ENCODE measurements at regions not wholly inside any gene's neighbourhood (a gene's known extent, or its start where the extent isn't known, plus 50 kb on each side); places are given as distances from the start of the nearest gene placed in this dataset.

DNA sequence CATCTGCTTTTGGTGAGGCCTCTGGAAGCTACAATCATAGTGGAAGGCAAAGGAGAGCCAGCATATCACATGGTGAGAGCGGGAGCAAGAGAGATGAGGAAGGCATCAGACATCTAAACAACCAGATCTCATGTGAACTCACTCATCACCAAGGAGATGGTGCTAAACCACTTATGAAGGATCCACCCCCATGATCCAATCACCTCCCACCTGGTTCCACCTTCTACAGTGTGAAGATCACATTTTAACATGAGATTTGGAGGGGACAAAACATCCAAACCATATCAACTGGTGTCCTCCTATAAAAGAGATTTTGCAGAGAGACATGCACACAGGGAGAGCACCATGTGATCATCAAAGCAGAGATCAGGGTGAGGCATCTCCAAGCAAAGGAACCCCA lies 578.6 kb downstream of the MATN1 start:
- no peak overlapping the region for H3K27ac ChIP-seq
- POLR2A ChIA-PET (ENCODE audit: low non-redundant PET) = no interaction called here
- TF ChIP-seq, protein P1, sequence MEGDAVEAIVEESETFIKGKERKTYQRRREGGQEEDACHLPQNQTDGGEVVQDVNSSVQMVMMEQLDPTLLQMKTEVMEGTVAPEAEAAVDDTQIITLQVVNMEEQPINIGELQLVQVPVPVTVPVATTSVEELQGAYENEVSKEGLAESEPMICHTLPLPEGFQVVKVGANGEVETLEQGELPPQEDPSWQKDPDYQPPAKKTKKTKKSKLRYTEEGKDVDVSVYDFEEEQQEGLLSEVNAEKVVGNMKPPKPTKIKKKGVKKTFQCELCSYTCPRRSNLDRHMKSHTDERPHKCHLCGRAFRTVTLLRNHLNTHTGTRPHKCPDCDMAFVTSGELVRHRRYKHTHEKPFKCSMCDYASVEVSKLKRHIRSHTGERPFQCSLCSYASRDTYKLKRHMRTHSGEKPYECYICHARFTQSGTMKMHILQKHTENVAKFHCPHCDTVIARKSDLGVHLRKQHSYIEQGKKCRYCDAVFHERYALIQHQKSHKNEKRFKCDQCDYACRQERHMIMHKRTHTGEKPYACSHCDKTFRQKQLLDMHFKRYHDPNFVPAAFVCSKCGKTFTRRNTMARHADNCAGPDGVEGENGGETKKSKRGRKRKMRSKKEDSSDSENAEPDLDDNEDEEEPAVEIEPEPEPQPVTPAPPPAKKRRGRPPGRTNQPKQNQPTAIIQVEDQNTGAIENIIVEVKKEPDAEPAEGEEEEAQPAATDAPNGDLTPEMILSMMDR (conservative IDR thresholded peaks at IDR 0.05; ENCODE audit: low read depth) = no peak
- no peak for DNase-seq (ENCODE audit: low spot score)
- CTCF ChIA-PET = no interaction called here

DNA sequence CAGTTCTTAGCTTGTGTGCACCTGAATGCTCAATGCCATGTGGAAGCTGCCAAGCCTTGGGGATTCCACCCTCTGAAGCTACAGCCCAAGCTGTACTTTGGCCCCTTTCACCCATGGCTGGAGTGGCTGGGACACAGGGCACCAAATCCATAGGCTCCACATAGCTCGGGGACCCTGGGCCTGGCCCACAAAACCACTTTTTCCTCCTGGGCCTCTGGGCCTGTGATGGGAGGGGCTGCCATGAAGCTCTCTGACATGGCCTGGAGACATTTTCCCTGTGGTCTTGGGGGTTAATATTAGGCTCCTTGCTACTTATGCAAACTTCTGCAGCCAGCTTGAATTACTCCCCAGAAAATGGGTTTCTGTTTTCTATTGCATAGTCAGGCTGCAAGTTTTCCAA lies 579.9 kb downstream of the MATN1 start:
- ChIA-PET POLR2A (ENCODE audit: low non-redundant PET) (no interaction called here), CTCF (interaction anchor here (0.7 kb wide), 1 partner anchor 33 kb away, joined by 4 read pairs; no protein-coding TSS in a partner anchor)
- no peak for DNase-seq (ENCODE audit: low spot score)
- TF ChIP-seq, protein P1 (conservative IDR thresholded peaks at IDR 0.05; ENCODE audit: low read depth) = no peak
- H3K27ac ChIP-seq = no peak overlapping the region

DNA sequence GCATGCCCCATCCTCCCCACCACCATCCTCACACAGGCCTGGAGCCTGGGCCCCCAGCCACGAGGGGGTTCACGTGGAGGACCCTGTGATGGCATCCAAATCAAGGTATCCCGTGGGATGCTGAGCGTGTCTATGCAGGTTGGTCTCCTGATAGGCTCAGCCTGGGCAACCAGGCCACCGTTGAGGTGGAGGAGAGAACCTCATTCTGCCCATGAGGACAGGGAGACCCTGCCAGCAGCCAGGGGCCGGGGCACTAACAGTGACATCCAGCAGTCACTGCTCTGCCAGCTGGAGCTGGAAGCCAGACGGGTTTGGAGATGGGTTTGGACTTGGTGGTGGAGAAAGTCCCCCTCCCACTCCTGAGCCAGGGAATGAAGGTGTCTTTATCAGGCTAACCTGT lies 582.8 kb downstream of the MATN1 start:
- ChIA-PET POLR2A (ENCODE audit: low non-redundant PET) (no interaction called here), CTCF (no interaction called here)
- TF ChIP-seq, protein P1 (conservative IDR thresholded peaks at IDR 0.05; ENCODE audit: low read depth) = no peak
- DNase-seq (ENCODE audit: low spot score) = no peak
- H3K27ac ChIP-seq = no peak overlapping the region

DNA sequence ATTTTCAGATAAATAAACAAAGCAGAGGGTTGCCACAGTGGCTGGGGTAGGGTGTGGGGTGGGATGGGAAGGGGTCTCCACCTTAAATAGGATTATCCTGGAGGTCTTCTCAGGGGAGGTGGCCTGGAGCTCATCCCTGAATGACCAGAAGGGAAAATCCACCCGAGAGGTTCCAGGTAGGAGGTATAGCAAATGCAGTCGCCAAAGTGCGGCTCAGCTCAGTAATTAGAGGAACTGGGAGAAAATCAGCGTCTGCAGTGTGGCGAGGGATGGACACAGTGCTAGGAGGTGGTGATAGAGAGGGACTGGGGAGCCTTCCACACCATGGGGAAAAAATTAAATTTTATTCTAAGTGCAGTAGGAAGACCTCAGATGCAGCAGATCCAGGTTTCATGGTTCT lies 584.5 kb downstream of the MATN1 start:
- no peak overlapping the region for H3K27ac ChIP-seq
- TF ChIP-seq, protein P1 (conservative IDR thresholded peaks at IDR 0.05; ENCODE audit: low read depth) = no peak
- ChIA-PET POLR2A (ENCODE audit: low non-redundant PET) (no interaction called here), CTCF (interaction anchor here (0.6 to 1.3 kb wide), 2 partner anchors 100 to 554 kb away, joined by 4 to 5 read pairs; no protein-coding TSS in a partner anchor)
- no peak for DNase-seq (ENCODE audit: low spot score)

DNA sequence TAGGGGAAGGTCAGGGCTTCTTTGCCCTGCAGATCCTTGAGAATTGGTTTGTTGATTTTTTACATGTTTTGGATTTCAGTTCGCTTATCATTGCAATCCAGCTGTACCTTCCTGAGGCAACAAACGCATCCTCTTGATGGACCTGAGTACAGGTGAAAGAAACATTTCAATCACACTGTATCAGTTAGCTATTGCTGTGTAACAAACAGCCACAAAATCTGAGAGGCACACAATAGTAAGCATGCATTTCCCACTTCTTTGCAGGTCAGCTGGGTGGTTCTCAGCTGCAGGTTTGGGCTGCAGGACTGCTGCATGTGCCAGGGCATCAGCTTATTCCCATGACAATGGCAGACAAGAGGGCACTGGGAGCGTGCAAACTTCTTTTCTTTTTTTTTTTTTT lies 586.4 kb downstream of the MATN1 start:
- H3K27ac ChIP-seq = no peak overlapping the region
- TF ChIP-seq, protein P1 (conservative IDR thresholded peaks at IDR 0.05; ENCODE audit: low read depth) = no peak
- no peak for DNase-seq (ENCODE audit: low spot score)
- ChIA-PET CTCF (no interaction called here), POLR2A (ENCODE audit: low non-redundant PET) (no interaction called here)

DNA sequence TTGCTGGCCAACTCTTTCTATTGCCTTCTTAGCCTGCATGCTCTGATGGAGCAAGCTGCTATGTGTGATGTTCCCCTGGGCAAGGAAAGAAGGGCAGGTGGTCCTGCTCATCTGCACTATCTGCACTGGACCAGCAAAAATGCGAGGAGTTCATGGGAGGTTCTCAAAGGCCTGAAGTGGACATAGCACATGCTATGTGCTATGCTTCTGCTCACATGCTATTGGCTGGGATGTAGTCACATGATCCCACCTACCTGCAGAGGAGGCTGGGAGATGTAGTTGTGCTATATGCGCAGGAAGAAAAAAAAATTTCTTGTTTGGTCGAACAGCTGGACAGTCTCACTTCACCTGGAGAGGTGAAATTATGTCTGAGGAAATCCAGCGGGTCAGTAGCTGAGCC lies 587.7 kb downstream of the MATN1 start:
- ChIA-PET CTCF (no interaction called here), POLR2A (ENCODE audit: low non-redundant PET) (no interaction called here)
- no peak overlapping the region for H3K27ac ChIP-seq
- DNase-seq (ENCODE audit: low spot score) = no peak
- TF ChIP-seq, protein P1 (conservative IDR thresholded peaks at IDR 0.05; ENCODE audit: low read depth) = no peak

Measured in RWPE1 (cell line).